ENCODE measurements at regions not wholly inside any gene's neighbourhood (a gene's known extent, or its start where the extent isn't known, plus 50 kb on each side); places are given as distances from the start of the nearest gene placed in this dataset.

GRCh38 chr14:50018201-50018932 is 98.0 kb downstream of the VCPKMT start:
- Histone ChIP-seq H3K4me2 (ENCODE audit: low read length) (peak overlapping the region; percentile 31), H3K27ac (ENCODE audit: low read depth, low read length) (no peak overlapping the region), H3K27me3 (ENCODE audit: insufficient read depth, low read length) (no peaks in the 10 kb centered on the region), H3K4me1 (ENCODE audit: control insufficient read depth in 1 of 2, insufficient read depth in 2 of 2, low read length in 2 of 2) (peaks cover 24 to 56% of the 10 kb centered on the region in 2 experiments), H3K9me3 (ENCODE audit: control insufficient read depth in 1 of 2, insufficient read depth in 1 of 2, low read depth in 1 of 2, low read length in 2 of 2) (no peaks in the 10 kb centered on the region), H2AFZ (ENCODE audit: low read depth, low read length, poor library complexity, severe bottlenecking) (no peak overlapping the region), H3K36me3 (ENCODE audit: control insufficient read depth in 1 of 2, insufficient read depth in 2 of 2, low read length in 2 of 2) (no peaks in the 10 kb centered on the region), H3K9me2 (ENCODE audit: insufficient read depth) (no peaks in the 10 kb centered on the region), H3K9ac (ENCODE audit: low read length) (no peak overlapping the region), H3K79me2 (ENCODE audit: insufficient read depth, low read length) (no peaks in the 10 kb centered on the region), H4K20me1 (ENCODE audit: insufficient read depth) (no peaks in the 10 kb centered on the region), H3K4me3 (replicated peaks in 1 of 2; ENCODE audit: low read depth in 1 of 2, low read length in 2 of 2) (no peak overlapping the region)
- ChIA-PET POLR2A (interaction anchor here (0.6 kb wide), 1 partner anchor 417 kb away, joined by 4 read pairs; no protein-coding TSS in a partner anchor), CTCF (interaction anchor here (0.7 to 1.3 kb wide), 2 partner anchors 15 to 139 kb away, joined by 3 read pairs; no protein-coding TSS in a partner anchor), RAD21 (ENCODE audit: low non-redundant PET in 1 of 2, low total read pairs in 2 of 2, uncharacterized antibody in 2 of 2, unreplicated experiment in 2 of 2) (no interaction called here)
- intact Hi-C loops (cut with micrococcal nuclease), result no loop called here
- DNase-seq (ENCODE audit: low read depth, low spot score) (no peak), ATAC-seq (peak; percentile 55; the same call in 1 of the 2 replicates)
- no TSS peak for BruUV-seq (replicated peaks)
- TF ChIP-seq JUND (IDR thresholded peaks at IDR 0.05), result peak; percentile 39; the same call in 1 of the 2 replicates
- TF ChIP-seq CEBPB (IDR thresholded peaks at IDR 0.05; ENCODE audit: low read depth), result 0 out of 2 replicates have a peak, but pooled peaks have one; percentile 33
- peak; percentile 47; the same call in 1 of the 2 replicates for TF ChIP-seq MAX (IDR thresholded peaks at IDR 0.05)
- TF ChIP-seq FOSL1 (IDR thresholded peaks at IDR 0.05; ENCODE audit: low read depth), result peak; percentile 38; the same call in 1 of the 2 replicates
- TF ChIP-seq SRF (IDR thresholded peaks at IDR 0.05; ENCODE audit: low read depth), result no peak

GRCh38 chr14:50018933-50019210 is 97.5 kb downstream of the VCPKMT start:
- no peaks in the 10 kb centered on the region for H4K20me1 ChIP-seq (ENCODE audit: insufficient read depth)
- H3K4me3 ChIP-seq (replicated peaks in 1 of 2; ENCODE audit: low read depth in 1 of 2, low read length in 2 of 2), result no peak overlapping the region
- H3K9me2 ChIP-seq (ENCODE audit: insufficient read depth), result no peaks in the 10 kb centered on the region
- H3K27me3 ChIP-seq (ENCODE audit: insufficient read depth, low read length), result no peaks in the 10 kb centered on the region
- ATAC-seq, result no peak
- CTCF ChIA-PET, result interaction anchor here (1.3 kb wide), 1 partner anchor 15 kb away, joined by 3 read pairs; no protein-coding TSS in a partner anchor
- POLR2A ChIA-PET, result interaction anchor here (0.6 kb wide), 1 partner anchor 417 kb away, joined by 4 read pairs; no protein-coding TSS in a partner anchor
- no peaks in the 10 kb centered on the region for H3K79me2 ChIP-seq (ENCODE audit: insufficient read depth, low read length)
- intact Hi-C loops (cut with micrococcal nuclease), result no loop called here
- H3K36me3 ChIP-seq (ENCODE audit: control insufficient read depth in 1 of 2, insufficient read depth in 2 of 2, low read length in 2 of 2), result no peaks in the 10 kb centered on the region
- H3K4me2 ChIP-seq (ENCODE audit: low read length), result peak overlapping the region; percentile 31; the same call in 1 of the 2 replicates
- RAD21 ChIA-PET (ENCODE audit: low non-redundant PET in 1 of 2, low total read pairs in 2 of 2, uncharacterized antibody in 2 of 2, unreplicated experiment in 2 of 2), result no interaction called here
- no TSS peak for BruUV-seq (replicated peaks)
- no peak overlapping the region for H3K9ac ChIP-seq (ENCODE audit: low read length)
- H3K27ac ChIP-seq (ENCODE audit: low read depth, low read length), result no peak overlapping the region
- no peak overlapping the region for H2AFZ ChIP-seq (ENCODE audit: low read depth, low read length, poor library complexity, severe bottlenecking)
- no peak for DNase-seq (ENCODE audit: low read depth, low spot score)
- TF ChIP-seq TCF7L2 (IDR thresholded peaks at IDR 0.05; ENCODE audit: borderline replicate concordance, extremely low read depth, insufficient read depth, insufficient read length) (no peak), ATF3 (IDR thresholded peaks at IDR 0.05) (no peak), SIN3A (IDR thresholded peaks at IDR 0.05; ENCODE audit: low read depth) (no peak), ZBTB33 (IDR thresholded peaks at IDR 0.05; ENCODE audit: extremely low read depth, insufficient replicate concordance, low read length) (no peak), JUND (IDR thresholded peaks at IDR 0.05) (no peak), CEBPB (IDR thresholded peaks at IDR 0.05; ENCODE audit: low read depth) (no peak), EZH2 (IDR thresholded peaks at IDR 0.05) (no peak), SRF (IDR thresholded peaks at IDR 0.05; ENCODE audit: low read depth) (no peak), POLR2A (IDR thresholded peaks at IDR 0.05; ENCODE audit: borderline replicate concordance, extremely low read depth, insufficient read depth, insufficient read length) (no peak), SP1 (IDR thresholded peaks at IDR 0.05; ENCODE audit: low read depth) (no peak), ZNF274 (IDR thresholded peaks at IDR 0.05; ENCODE audit: low read depth, low read length) (no peak), EZH2phosphoT487 (IDR thresholded peaks at IDR 0.05; ENCODE audit: borderline replicate concordance) (no peak), ELF1 (IDR thresholded peaks at IDR 0.05; ENCODE audit: borderline replicate concordance, low read depth) (no peak), ZFX (IDR thresholded peaks at IDR 0.05) (no peak), YY1 (IDR thresholded peaks at IDR 0.05; ENCODE audit: extremely low read depth, insufficient replicate concordance, low read depth, low read length) (no peak)
- H3K9me3 ChIP-seq (ENCODE audit: control insufficient read depth in 1 of 2, insufficient read depth in 1 of 2, low read depth in 1 of 2, low read length in 2 of 2), result no peaks in the 10 kb centered on the region
- peaks cover 23 to 56% of the 10 kb centered on the region in 2 experiments for H3K4me1 ChIP-seq (ENCODE audit: control insufficient read depth in 1 of 2, insufficient read depth in 2 of 2, low read length in 2 of 2)
